Osteocyte (in vitro differentiated cells): ENCODE measurements at regions not wholly inside any gene's neighbourhood (a gene's known extent, or its start where the extent isn't known, plus 50 kb on each side); places are given as distances from the start of the nearest gene placed in this dataset.

Experiments used
- DNase-seq: peaks from one replicate; pipeline ENCODE4 v3.0.0; 2021; ENCODE audit warnings: mixed read lengths; ENCODE audit not compliant: unreplicated experiment; ENCODE audit errors: extremely low spot score
- H3K27ac Mint-ChIP-seq: one replicate; pipeline ENCODE4 v1.8.0; 2021; ENCODE audit warnings: mild to moderate bottlenecking, mixed read lengths; ENCODE audit not compliant: unreplicated experiment
- H3K27me3 Mint-ChIP-seq: one replicate; pipeline ENCODE4 v1.8.0; 2021; ENCODE audit warnings: mixed read lengths; ENCODE audit not compliant: unreplicated experiment
- H3K36me3 Mint-ChIP-seq: one replicate; pipeline ENCODE4 v1.8.0; 2021; ENCODE audit warnings: mixed read lengths; ENCODE audit not compliant: unreplicated experiment
- H3K4me1 Mint-ChIP-seq: one replicate; pipeline ENCODE4 v1.8.0; 2021; ENCODE audit warnings: mixed read lengths; ENCODE audit not compliant: unreplicated experiment
- H3K4me3 Mint-ChIP-seq: one replicate; pipeline ENCODE4 v1.8.0; 2021; ENCODE audit warnings: mild to moderate bottlenecking, moderate library complexity, mixed read lengths; ENCODE audit not compliant: unreplicated experiment
- H3K9me3 Mint-ChIP-seq: one replicate; pipeline ENCODE4 v1.8.0; 2021; ENCODE audit warnings: mixed read lengths; ENCODE audit not compliant: unreplicated experiment
- TF ChIP-seq, protein P1 (sequence below): fragments of 200-600 bp; sonication (generic); IDR thresholded peaks from 2 replicates; pipeline ENCODE4 v1.5.0; 2021; ENCODE audit warnings: antibody characterized with exemption, mild to moderate bottlenecking, moderate library complexity

DNA sequence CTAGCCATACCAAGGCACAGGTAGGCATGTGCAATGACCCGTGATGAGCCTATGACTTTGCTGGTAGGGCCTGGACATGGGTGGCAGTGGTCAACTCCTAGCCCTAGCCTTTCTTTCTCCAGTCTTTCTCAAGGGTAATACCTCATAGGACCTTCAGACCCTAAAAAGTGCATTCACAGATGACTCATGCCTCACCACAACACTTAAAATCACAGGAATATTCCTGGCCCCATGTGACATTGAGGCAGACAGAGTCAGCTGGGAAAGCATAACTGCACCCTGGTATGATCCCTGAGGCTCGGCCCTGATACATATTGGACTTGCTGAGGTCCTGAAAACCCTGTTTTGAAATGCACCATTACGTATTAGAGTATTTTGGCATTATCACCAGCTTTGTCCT, 449.5 kb downstream of the HINT1 start:
- Mint-ChIP-seq H3K4me3 (no peak overlapping the region), H3K27ac (no peak overlapping the region), H3K4me1 (peaks cover 17% of the 10 kb centered on the region), H3K36me3 (no peaks in the 10 kb centered on the region), H3K9me3 (peaks cover 7% of the 10 kb centered on the region), H3K27me3 (no peaks in the 10 kb centered on the region)
- no peak for DNase-seq
- TF ChIP-seq, protein P1, sequence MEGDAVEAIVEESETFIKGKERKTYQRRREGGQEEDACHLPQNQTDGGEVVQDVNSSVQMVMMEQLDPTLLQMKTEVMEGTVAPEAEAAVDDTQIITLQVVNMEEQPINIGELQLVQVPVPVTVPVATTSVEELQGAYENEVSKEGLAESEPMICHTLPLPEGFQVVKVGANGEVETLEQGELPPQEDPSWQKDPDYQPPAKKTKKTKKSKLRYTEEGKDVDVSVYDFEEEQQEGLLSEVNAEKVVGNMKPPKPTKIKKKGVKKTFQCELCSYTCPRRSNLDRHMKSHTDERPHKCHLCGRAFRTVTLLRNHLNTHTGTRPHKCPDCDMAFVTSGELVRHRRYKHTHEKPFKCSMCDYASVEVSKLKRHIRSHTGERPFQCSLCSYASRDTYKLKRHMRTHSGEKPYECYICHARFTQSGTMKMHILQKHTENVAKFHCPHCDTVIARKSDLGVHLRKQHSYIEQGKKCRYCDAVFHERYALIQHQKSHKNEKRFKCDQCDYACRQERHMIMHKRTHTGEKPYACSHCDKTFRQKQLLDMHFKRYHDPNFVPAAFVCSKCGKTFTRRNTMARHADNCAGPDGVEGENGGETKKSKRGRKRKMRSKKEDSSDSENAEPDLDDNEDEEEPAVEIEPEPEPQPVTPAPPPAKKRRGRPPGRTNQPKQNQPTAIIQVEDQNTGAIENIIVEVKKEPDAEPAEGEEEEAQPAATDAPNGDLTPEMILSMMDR = no peak

- Mint-ChIP-seq H3K27me3 (no peaks in the 10 kb centered on the region), H3K36me3 (no peaks in the 10 kb centered on the region), H3K4me1 (peaks cover 26% of the 10 kb centered on the region), H3K9me3 (peaks cover 6% of the 10 kb centered on the region), H3K4me3 (no peak overlapping the region), H3K27ac (no peak overlapping the region)
- DNase-seq = no peak
- TF ChIP-seq, protein P1 = no peak
These were observed 450.9 kb downstream of the HINT1 start for GRCh38 chr5:130714200-130714599.

DNA sequence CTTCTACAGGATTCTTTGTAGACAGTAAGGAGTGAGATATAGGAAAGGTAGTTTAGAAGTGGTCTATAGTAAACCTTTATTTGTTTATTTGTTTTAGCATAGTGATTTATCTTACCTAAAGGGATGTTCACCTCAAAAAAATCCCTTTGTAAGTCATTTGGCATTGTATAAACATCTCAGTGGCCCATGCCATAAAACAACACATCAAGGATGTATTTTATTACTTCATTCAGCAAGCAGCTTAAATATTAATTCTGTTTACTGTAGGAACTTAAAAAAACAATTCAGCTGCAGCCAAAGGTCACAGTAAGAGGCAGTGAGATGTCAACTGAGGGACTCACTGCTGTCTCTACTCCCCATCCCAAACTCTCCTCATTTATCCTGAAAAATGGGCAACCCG, 452.7 kb downstream of the HINT1 start:
- Mint-ChIP-seq H3K27ac (no peak overlapping the region), H3K9me3 (no peaks in the 10 kb centered on the region)
- TF ChIP-seq, protein P1 = no peak

GRCh38 chr5:130710596-130710995, 454.5 kb downstream of the HINT1 start:
- H3K27me3 Mint-ChIP-seq = no peaks in the 10 kb centered on the region
- H3K4me1 Mint-ChIP-seq = peaks cover 46% of the 10 kb centered on the region
- H3K4me3 Mint-ChIP-seq = no peak overlapping the region
- TF ChIP-seq, protein P1 = no peak
- H3K36me3 Mint-ChIP-seq = no peaks in the 10 kb centered on the region
- DNase-seq = no peak
- H3K27ac Mint-ChIP-seq = peak overlapping the region; percentile 71
- no peaks in the 10 kb centered on the region for H3K9me3 Mint-ChIP-seq

More for the DNA sequence above, 452.7 kb downstream of the HINT1 start:
- peaks cover 37% of the 10 kb centered on the region for H3K4me1 Mint-ChIP-seq
- no peak for DNase-seq
- no peaks in the 10 kb centered on the region for H3K27me3 Mint-ChIP-seq
- H3K4me3 Mint-ChIP-seq = no peak overlapping the region
- no peaks in the 10 kb centered on the region for H3K36me3 Mint-ChIP-seq

DNA sequence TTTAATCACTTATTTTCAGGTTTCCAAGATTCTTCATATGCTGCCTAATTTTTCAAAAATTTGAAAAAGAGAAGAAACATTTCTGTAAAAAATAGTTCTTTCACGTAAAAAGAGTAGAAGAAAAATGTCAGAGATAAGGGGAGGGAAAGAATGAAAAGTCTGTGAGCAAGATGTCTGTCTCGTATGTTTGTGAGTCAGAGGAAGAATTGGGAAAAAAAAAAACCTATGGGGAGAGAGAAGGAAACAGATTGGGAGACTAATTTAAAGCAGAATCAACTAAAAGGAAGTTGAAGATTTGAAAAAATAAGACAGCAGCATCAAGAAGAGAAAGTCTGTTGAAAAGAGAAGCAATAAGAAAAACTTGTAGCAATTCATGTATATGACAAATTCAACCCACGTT, 456.3 kb downstream of the HINT1 start:
- TF ChIP-seq, protein P1 = no peak
- H3K36me3 Mint-ChIP-seq = no peaks in the 10 kb centered on the region
- H3K4me3 Mint-ChIP-seq = no peak overlapping the region
- H3K4me1 Mint-ChIP-seq = peaks cover 46% of the 10 kb centered on the region
- H3K27me3 Mint-ChIP-seq = no peaks in the 10 kb centered on the region
- H3K9me3 Mint-ChIP-seq = no peaks in the 10 kb centered on the region
- DNase-seq = no peak
- peak overlapping the region; percentile 36 for H3K27ac Mint-ChIP-seq
